22Rv1 (cell line): ENCODE measurements at regions not wholly inside any gene's neighbourhood (a gene's known extent, or its start where the extent isn't known, plus 50 kb on each side); places are given as distances from the start of the nearest gene placed in this dataset.

ENCODE experiments used
- ZFX ChIP-seq: fragments of 450-650 bp; IDR thresholded peaks from 2 replicates; pipeline ENCODE4 v1.6.1; 2017; ENCODE audit warnings: antibody characterized with exemption, borderline replicate concordance
- TF ChIP-seq, protein P1 (sequence below): fragments of 450-650 bp; IDR thresholded peaks from 2 replicates; pipeline ENCODE4 v1.5.1; 2017; ENCODE audit warnings: mild to moderate bottlenecking

DNA sequence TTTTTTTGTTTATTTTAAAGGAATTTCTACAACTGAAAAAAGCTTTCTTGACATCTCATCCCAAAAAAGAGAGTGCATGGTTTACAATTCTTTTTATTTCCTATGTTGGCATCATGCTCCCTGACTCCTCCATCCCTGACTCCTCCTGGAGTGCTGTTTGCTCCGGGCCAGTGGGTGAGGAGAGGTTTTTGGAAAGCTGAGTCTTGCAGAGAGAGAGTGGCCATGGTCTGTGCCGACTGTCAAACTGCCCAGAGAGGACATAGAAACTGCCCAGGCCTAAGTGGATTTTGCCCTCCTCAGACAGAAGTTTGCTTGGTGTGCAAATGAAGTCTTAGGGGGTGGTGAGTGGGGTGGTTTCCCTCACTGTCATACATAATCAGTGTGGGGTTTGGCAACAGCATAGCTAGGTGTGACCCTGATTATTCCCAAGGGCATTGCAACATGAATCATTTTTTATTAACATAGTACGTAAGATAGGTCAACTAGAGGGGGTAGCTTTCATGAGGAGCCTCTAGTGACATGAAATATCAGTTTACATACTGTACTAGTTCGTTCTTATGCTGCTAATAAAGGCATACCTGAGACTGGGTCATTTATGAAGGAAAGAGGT lies 179.8 kb upstream of the UBL3 start:
- TF ChIP-seq, protein P1, sequence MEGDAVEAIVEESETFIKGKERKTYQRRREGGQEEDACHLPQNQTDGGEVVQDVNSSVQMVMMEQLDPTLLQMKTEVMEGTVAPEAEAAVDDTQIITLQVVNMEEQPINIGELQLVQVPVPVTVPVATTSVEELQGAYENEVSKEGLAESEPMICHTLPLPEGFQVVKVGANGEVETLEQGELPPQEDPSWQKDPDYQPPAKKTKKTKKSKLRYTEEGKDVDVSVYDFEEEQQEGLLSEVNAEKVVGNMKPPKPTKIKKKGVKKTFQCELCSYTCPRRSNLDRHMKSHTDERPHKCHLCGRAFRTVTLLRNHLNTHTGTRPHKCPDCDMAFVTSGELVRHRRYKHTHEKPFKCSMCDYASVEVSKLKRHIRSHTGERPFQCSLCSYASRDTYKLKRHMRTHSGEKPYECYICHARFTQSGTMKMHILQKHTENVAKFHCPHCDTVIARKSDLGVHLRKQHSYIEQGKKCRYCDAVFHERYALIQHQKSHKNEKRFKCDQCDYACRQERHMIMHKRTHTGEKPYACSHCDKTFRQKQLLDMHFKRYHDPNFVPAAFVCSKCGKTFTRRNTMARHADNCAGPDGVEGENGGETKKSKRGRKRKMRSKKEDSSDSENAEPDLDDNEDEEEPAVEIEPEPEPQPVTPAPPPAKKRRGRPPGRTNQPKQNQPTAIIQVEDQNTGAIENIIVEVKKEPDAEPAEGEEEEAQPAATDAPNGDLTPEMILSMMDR: no peak
- no peak for TF ChIP-seq ZFX
